SJCRH30 (cell line): ENCODE measurements at regions not wholly inside any gene's neighbourhood (a gene's known extent, or its start where the extent isn't known, plus 50 kb on each side); places are given as distances from the start of the nearest gene placed in this dataset.
"Not testable (repeated sequence)": the region's sequence is repeated elsewhere in the genome, so short reads cannot be mapped to it uniquely, and the experiment has no call there.

ENCODE experiments used
- DNase-seq, 2 experiments: peaks; one replicate each; pipeline ENCODE4 v3.0.0-alpha.2; 2015 to 2020
- H3K27ac ChIP-seq: fragments of 250-450 bp; sonication (Bioruptor Pico); 2 replicates; pipeline ENCODE4 v1.5.1; 2020; ENCODE audit warnings: mild to moderate bottlenecking, moderate library complexity
- H3K27me3 ChIP-seq: fragments of 250-450 bp; sonication (Bioruptor Pico); 2 replicates; pipeline ENCODE4 v1.5.1; 2020; ENCODE audit warnings: mild to moderate bottlenecking, moderate library complexity
- H3K36me3 ChIP-seq: fragments of 250-450 bp; sonication (Bioruptor Pico); 2 replicates; pipeline ENCODE4 v1.5.1; 2020; ENCODE audit warnings: mild to moderate bottlenecking, moderate library complexity
- H3K4me1 ChIP-seq: fragments of 250-450 bp; sonication (Bioruptor Pico); 2 replicates; pipeline ENCODE4 v1.5.1; 2020; ENCODE audit warnings: mild to moderate bottlenecking, moderate library complexity
- H3K4me3 ChIP-seq: fragments of 250-450 bp; sonication (Bioruptor Pico); 2 replicates; pipeline ENCODE4 v1.5.1; 2020; ENCODE audit warnings: mild to moderate bottlenecking, moderate library complexity
- H3K9me3 ChIP-seq: fragments of 250-450 bp; sonication (Bioruptor Pico); replicated peaks from 2 replicates; pipeline ENCODE4 v1.5.1; 2020; ENCODE audit warnings: mild to moderate bottlenecking, moderate library complexity

DNA sequence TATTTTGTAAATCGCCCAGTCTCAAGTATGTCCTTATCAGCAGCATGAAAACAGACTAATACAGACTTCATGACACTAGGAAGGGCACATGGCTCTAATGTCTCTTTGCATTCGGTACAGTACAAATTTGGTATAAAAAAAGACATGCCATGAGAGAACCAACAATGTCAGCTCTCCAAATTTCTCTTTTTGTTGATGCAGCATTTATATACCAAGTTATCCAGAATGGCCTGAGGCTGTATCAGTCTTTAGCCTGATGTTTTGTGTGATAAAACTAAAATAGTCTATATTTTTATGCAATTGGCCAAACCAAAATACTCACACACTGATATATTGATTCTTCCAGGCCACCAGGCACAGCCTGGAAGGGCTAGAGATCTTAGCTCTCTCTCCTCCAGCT, 124.3 kb upstream of the SAMSN1 start:
- Histone ChIP-seq H3K9me3 (no peaks in the 10 kb centered on the region), H3K4me1 (no peaks in the 10 kb centered on the region), H3K36me3 (no peaks in the 10 kb centered on the region), H3K27ac (no peak overlapping the region), H3K27me3 (no peaks in the 10 kb centered on the region; the same call in 1 of the 2 replicates), H3K4me3 (no peak overlapping the region)
- DNase-seq: no peak

DNA sequence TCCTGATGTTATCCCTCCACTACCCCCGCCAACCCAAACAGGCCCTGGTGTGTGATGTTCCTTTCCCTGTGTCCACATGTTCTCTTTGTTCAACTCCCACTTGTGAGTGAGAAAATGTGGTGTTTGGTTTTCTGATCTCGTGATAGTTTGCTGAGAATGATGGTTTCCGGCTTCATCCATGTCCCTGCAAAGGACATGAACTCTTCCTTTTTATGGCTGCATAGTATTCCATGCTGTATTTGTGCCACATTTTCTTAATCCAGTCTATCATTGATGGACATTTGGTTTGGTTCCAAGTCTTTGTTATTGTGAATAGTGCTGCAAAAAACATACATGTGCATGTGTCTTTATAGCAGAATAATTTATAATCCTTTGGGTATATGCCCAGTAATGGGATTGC, 123.0 kb upstream of the SAMSN1 start:
- not testable (repeated sequence) for H3K27me3 ChIP-seq, H3K4me1 ChIP-seq, H3K36me3 ChIP-seq, H3K4me3 ChIP-seq, DNase-seq, H3K9me3 ChIP-seq, H3K27ac ChIP-seq

DNA sequence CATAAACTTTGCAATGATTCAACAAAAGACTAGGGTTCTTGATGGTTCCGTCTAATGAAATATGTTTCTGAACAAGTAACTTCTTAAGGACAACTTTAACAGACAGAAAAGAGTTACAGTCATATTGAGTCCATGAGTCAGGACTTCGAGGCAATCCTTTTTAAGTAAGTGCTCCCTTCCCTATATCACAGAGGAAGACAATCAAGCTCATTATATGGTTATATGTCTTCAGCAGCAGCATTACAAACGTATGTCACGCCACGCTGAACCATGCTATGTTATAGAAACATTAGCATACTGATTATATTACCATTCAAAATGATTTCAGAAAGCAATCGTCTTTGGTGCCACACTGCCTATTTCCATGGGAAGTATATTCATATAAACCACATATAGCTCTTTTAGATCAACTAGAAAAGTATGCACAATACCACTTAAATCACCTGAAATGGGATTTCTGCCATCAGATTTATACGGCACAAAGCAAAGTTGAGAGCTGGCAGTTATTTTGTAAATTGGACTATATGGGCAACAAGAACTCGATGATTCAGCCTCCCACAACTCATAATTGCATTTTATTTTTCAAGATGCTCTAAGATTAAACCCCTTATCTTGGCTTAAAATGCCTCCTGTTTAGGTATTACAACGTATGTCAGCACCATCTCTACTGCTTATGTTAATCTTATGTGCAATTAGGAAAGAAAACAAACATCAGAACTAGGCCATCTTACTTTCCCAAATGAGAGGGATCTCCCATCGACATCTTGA, 111.3 kb upstream of the SAMSN1 start:
- Histone ChIP-seq H3K4me3 (no peak overlapping the region), H3K36me3 (no peaks in the 10 kb centered on the region), H3K4me1 (no peaks in the 10 kb centered on the region), H3K27ac (no peak overlapping the region), H3K27me3 (no peaks in the 10 kb centered on the region), H3K9me3 (no peaks in the 10 kb centered on the region)
- no peak for DNase-seq

DNA sequence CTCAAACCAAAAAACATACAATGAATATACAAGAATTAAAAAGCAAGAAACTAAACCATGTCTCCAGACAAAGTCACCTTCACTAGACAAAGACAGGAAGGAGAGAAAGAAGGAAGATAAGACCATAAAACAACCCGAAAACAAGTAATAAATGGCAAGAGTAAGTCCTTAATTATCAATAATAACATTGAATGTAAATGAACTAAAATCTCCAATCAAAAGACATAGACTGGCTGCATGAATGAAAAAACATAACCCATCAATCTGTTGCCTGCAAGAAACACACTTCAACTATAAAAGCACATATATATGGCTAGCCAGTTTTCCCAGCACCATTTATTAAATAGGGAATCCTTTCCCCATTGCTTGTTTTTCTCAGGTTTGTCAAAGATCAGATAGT, 100.8 kb upstream of the SAMSN1 start:
- H3K27me3 ChIP-seq: peaks cover 4% of the 10 kb centered on the region; the same call in 1 of the 2 replicates
- no peaks in the 10 kb centered on the region for H3K4me1 ChIP-seq
- peaks cover 6% of the 10 kb centered on the region; the same call in 1 of the 2 replicates for H3K9me3 ChIP-seq
- no peak overlapping the region for H3K4me3 ChIP-seq
- H3K36me3 ChIP-seq: no peaks in the 10 kb centered on the region
- no peak for DNase-seq
- H3K27ac ChIP-seq: no peak overlapping the region

DNA sequence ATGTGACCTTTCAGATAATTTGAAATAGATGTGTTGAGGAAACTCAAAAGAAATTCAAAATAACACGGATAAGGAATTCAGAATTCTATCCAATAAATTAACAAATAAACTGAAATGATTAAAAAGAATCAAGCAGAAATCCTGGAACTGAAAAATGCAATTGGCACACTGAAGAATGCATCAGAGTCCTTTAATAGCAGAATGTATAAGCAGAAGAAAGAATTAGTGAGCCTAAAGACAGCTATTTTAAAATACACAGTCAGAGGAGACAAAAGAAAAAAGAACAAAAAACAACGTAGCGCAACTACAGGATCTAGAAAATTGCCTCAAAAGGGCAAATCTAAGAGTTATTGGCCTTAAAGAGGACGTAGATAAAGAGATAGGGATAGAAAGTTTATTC, 99.6 kb upstream of the SAMSN1 start:
- no peak overlapping the region for H3K4me3 ChIP-seq
- H3K27ac ChIP-seq: no peak overlapping the region
- H3K27me3 ChIP-seq: peaks cover 4% of the 10 kb centered on the region; the same call in 1 of the 2 replicates
- no peaks in the 10 kb centered on the region for H3K36me3 ChIP-seq
- no peak for DNase-seq
- no peaks in the 10 kb centered on the region for H3K4me1 ChIP-seq
- H3K9me3 ChIP-seq: peaks cover 6% of the 10 kb centered on the region; the same call in 1 of the 2 replicates

DNA sequence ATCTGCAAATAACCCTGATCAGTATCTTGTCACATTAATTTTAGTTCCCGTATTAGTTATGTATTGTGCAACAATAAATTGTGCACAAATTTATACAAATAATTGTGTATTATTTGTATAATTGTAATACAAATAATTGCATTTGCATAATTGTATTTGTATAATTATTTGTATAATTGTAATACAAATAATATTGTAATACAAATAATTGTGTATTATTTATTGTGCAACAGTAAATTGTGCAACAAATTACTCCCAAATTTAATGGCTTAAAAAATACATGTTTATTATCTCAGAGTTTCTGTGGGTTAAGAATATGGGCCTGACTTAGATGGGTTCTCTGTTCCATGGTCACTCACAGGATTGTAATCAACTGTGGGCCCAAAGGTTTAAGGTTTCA, 86.2 kb upstream of the SAMSN1 start:
- Histone ChIP-seq H3K27me3 (no peaks in the 10 kb centered on the region), H3K9me3 (no peaks in the 10 kb centered on the region), H3K4me3 (no peak overlapping the region), H3K27ac (no peak overlapping the region), H3K36me3 (no peaks in the 10 kb centered on the region), H3K4me1 (no peaks in the 10 kb centered on the region)
- DNase-seq: no peak

DNA sequence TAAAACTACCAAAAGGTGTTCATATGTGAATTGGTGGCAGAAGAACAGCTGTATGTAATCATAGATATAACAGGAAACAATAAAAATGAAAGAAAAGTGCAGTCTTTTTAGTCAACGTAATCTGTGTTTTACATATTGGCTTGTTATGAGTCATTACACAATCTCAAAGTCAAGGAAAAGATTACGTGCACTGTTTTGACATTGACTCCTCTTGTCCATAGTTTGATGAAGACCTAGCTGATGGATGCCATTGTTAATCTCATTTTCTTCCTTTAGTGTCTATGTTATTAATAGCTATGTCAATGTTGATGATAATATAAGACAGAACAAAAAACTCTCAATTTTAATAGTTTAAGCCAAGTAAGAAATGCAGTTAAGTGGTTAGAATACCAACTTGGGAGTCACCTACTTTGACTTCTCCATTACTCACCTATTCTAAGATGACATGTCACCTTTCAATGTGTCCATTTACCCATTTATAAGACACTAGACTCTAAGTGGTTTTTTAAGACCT, 84.5 kb upstream of the SAMSN1 start:
- DNase-seq: no peak
- no peaks in the 10 kb centered on the region for H3K27me3 ChIP-seq

DNA sequence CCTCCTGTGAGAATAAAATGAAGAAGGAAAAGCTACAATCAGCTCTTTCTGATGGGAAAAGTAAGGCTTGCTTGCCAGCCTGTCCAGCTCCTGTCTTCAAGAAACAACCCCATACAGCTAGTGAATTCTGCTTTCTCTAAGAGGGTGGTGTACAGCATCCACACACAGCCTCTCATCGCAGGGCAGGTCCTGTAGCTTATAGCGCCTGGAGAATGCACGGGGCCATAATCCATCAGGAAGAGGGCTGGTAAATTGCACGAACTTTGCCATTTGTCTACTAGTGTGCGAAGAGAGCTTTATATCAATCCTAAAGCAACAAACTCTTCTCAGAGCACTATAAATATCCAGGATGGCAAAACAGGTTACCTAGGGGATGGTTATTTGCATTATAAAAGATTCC, 83.3 kb upstream of the SAMSN1 start:
- Histone ChIP-seq H3K4me3 (no peak overlapping the region), H3K27me3 (no peaks in the 10 kb centered on the region), H3K36me3 (no peaks in the 10 kb centered on the region), H3K4me1 (no peaks in the 10 kb centered on the region), H3K27ac (no peak overlapping the region), H3K9me3 (no peaks in the 10 kb centered on the region; the same call in 1 of the 2 replicates)
- DNase-seq: no peak

More for the DNA sequence above, 84.5 kb upstream of the SAMSN1 start:
- Histone ChIP-seq H3K9me3 (no peaks in the 10 kb centered on the region; the same call in 1 of the 2 replicates), H3K27ac (no peak overlapping the region), H3K36me3 (no peaks in the 10 kb centered on the region), H3K4me3 (no peak overlapping the region), H3K4me1 (no peaks in the 10 kb centered on the region)

DNA sequence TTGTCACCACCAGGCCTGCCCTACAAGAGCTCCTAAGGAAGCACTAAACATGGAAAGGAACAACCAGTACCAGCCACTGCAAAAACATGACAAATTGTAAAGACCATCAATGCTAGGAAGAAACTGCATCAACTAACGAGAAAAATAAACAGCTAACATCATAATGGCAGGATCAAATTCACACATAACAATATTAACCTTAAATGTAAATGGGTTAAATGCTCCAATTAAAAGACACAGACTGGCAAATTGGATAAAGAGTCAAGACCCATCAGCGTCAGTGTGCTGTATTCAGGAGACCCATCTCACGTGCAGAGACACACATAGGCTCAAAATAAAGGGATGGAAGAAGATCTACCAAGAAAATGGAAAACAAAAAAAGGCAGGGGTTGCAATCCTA, 77.0 kb upstream of the SAMSN1 start:
- not testable (repeated sequence) for H3K27ac ChIP-seq, H3K36me3 ChIP-seq

DNA sequence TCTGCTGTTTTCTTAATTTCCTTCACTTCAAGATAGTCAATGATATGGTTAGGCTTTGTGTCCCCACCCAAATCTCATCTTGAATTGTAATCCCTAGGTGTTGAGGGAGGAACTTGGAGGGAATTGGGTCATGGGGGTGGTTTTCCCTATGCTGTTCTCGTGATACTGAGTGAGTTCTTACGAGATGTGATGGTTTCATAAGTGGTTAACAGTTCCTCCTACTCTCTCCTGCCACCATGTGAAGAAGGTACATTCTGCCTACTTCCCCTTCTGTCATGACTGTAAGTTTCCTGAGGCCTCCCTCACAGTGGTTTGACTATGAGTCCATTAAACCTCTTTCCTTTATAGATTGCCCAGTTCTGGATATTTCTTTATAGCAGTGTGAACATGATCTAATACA, 74.0 kb upstream of the SAMSN1 start:
- Histone ChIP-seq H3K9me3 (no peaks in the 10 kb centered on the region), H3K27ac (no peak overlapping the region)
- no peak for DNase-seq

More for the DNA sequence above, 77.0 kb upstream of the SAMSN1 start:
- not testable (repeated sequence) for H3K27me3 ChIP-seq, H3K4me3 ChIP-seq, H3K9me3 ChIP-seq, DNase-seq, H3K4me1 ChIP-seq

DNA sequence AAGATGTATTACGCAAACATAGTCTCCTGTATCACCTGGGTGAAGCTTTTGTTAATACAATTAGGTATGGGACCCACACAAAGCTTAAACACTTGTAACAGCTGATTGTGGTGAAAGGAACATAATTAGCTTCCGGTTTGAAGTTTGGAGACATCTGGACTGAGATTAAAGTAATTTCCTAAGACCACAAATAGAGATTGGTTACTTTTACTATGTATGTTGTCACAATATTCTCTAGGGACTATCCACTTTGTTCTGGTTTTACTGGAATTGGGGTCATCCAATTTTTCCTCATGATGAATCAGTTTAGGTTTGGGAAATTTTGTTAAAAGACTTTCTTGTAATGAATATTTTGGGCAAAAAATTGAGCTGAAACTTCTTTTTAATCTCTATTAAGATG, 71.8 kb upstream of the SAMSN1 start:
- no peaks in the 10 kb centered on the region for H3K36me3 ChIP-seq
- peak in 1 of 2 experiments; percentile 29 for DNase-seq
- no peaks in the 10 kb centered on the region for H3K4me1 ChIP-seq
- no peak overlapping the region for H3K27ac ChIP-seq
- H3K27me3 ChIP-seq: no peaks in the 10 kb centered on the region
- no peak overlapping the region for H3K4me3 ChIP-seq
- no peaks in the 10 kb centered on the region for H3K9me3 ChIP-seq

More for the DNA sequence above, 74.0 kb upstream of the SAMSN1 start:
- no peaks in the 10 kb centered on the region for H3K36me3 ChIP-seq
- H3K4me1 ChIP-seq: no peaks in the 10 kb centered on the region
- H3K4me3 ChIP-seq: no peak overlapping the region
- no peaks in the 10 kb centered on the region for H3K27me3 ChIP-seq

DNA sequence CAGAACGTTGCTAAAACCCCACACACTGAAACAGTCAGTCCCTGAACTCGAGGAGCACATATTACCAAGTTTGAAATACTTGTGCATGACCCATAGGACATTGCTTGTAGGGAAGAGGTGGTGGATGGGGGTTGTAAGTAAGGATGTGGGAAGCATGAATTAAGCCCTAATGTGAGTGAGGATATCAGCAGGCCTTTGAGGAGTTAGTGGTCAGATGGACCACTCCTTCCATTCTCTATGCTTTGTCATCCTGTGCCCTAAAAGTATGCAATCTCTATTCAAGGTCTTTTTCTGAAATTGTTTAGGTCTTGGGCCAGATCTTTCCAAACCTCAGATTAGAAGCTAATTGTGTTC, 70.9 kb upstream of the SAMSN1 start:
- Histone ChIP-seq H3K9me3 (no peaks in the 10 kb centered on the region), H3K27ac (no peak overlapping the region), H3K36me3 (no peaks in the 10 kb centered on the region), H3K27me3 (no peaks in the 10 kb centered on the region), H3K4me3 (no peak overlapping the region), H3K4me1 (no peaks in the 10 kb centered on the region)
- no peak for DNase-seq

DNA sequence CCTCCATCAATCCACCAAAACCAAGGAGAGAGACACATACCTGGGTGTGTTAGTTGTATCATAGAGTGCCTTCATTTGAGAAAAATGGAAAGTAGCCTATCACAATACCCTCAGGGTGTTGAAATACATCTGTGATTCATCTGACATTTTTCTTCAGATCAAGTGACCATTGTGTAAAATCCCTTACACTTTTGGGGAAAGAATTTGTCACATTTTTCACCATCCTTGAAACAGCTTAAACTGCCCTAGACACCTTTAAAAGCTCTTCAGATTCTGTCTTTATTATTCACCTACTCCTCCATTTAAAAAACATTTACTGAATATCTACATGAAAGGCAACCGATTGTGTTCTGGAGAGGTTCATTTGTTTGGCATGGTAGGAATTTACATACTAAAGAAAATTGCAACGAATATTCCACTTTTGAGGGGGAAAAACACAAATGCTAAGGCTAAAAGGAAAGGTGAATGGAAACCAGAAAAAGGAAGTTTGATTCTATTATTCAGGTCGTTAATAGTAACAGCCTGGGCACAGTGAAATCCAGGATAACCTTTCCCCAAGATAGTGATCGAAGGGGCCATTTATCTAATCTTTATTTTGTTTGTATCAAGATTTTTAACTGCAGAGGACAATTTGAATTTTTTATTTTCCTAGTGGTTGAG, 70.4 kb upstream of the SAMSN1 start:
- no peak overlapping the region for H3K27ac ChIP-seq

DNA sequence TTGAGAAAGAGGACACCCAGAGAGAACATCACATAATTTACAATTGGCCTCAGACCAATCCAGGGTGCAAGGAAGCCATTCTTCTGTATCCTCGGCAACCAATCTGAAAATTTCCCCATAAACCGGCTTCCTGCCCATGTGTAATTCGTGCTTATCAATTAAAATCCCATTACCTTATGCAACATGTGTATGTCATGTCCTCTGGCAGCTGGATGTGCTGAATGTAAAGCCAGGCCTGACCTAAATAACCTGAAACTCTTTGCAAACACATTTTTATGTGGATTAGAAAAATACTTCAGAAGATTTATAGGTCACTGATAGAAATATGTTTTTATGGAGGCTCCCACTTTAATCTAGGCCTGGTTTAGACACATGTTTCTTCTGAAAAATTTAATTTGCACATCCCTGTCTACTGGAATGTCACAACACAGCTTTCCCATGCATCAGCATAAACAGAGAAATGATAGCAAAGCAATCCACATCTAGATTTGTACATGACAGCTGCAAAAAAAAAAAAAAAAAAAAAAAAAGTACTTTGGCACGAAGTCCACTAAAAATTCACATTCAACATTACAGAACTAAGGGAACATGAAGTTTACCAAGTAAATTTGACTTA, 69.4 kb upstream of the SAMSN1 start:
- H3K36me3 ChIP-seq: no peaks in the 10 kb centered on the region
- H3K4me1 ChIP-seq: no peaks in the 10 kb centered on the region
- no peak overlapping the region for H3K4me3 ChIP-seq
- DNase-seq: no peak
- no peaks in the 10 kb centered on the region for H3K9me3 ChIP-seq
- no peaks in the 10 kb centered on the region for H3K27me3 ChIP-seq
- no peak overlapping the region for H3K27ac ChIP-seq

More for the DNA sequence above, 70.4 kb upstream of the SAMSN1 start:
- no peak for DNase-seq
- H3K36me3 ChIP-seq: no peaks in the 10 kb centered on the region
- no peak overlapping the region for H3K4me3 ChIP-seq
- H3K27me3 ChIP-seq: no peaks in the 10 kb centered on the region
- H3K4me1 ChIP-seq: no peaks in the 10 kb centered on the region
- no peaks in the 10 kb centered on the region for H3K9me3 ChIP-seq

DNA sequence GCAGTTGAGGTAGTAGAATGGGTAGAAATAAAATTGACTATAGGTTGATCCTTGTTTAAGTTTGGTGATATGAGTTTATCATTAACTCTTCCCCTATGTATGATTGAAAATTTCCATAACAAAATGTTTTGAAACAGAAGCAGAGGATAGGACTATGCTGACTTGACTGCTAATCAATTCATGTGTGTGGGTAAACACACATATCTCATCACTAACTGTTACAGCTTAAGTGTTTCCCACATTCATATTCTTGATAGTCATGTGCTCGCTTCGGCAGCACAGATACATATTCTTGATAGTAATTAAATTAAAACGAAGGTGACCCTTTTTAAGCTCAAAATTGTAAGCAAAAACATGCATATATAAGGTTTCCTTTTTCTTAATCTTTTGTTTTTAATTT, 68.2 kb upstream of the SAMSN1 start:
- no peak overlapping the region for H3K27ac ChIP-seq
- H3K36me3 ChIP-seq: no peaks in the 10 kb centered on the region
- H3K4me1 ChIP-seq: no peaks in the 10 kb centered on the region
- no peak for DNase-seq
- no peaks in the 10 kb centered on the region for H3K9me3 ChIP-seq
- H3K4me3 ChIP-seq: no peak overlapping the region
- H3K27me3 ChIP-seq: no peaks in the 10 kb centered on the region
